Psoas muscle (tissue), 7 donors: ENCODE measurements at regions not wholly inside any gene's neighbourhood (a gene's known extent, or its start where the extent isn't known, plus 50 kb on each side); places are given as distances from the start of the nearest gene placed in this dataset.

Experiments used
- ATAC-seq, 4 donors: fragments of 200-7000 bp; cut with Tn5 transposase; one replicate each; pipeline ENCODE4 v1.9.1; 2020; ENCODE audit warnings: moderate library complexity in 3 of 4, mild to moderate bottlenecking in 2 of 4
- DNase-seq, 2 donors: peaks; one replicate each; pipeline ENCODE4 v3.0.0-alpha.2; 2020
- H3K27ac ChIP-seq: fragments of 200-600 bp; one replicate; pipeline ENCODE4 v1.8.0; 2022
- H3K27me3 ChIP-seq, 3 donors: fragments of 200-600 bp in 1 of 3; one replicate each; pipeline versions ENCODE4 v1.6.1 to v1.8.0; 2013 to 2022; ENCODE audit warnings: low read length in 2 of 3, mild to moderate bottlenecking in 2 of 3, moderate library complexity in 1 of 3; ENCODE audit not compliant: insufficient read depth in 3 of 3
- H3K36me3 ChIP-seq, 2 donors: fragments of 200-600 bp in 1 of 2; one replicate each; pipeline versions ENCODE4 v1.6.1 to v1.8.0; 2013 to 2022; ENCODE audit warnings: low read depth in 1 of 2, mild to moderate bottlenecking in 1 of 2, moderate library complexity in 1 of 2; ENCODE audit not compliant: insufficient read depth in 1 of 2
- H3K4me1 ChIP-seq: fragments of 200-600 bp; one replicate; pipeline ENCODE4 v1.8.0; 2022
- H3K4me3 ChIP-seq: fragments of 200-600 bp; one replicate; pipeline ENCODE4 v1.8.0; 2022; ENCODE audit warnings: mild to moderate bottlenecking
- H3K9me3 ChIP-seq: fragments of 200-600 bp; one replicate; pipeline ENCODE4 v1.8.0; 2022
- WGBS, 3 donors: extraction: QIAGEN DNeasy Blood & Tissue Kit; methylation state at CpG; one replicate each; pipeline versions ENCODE4 v1.1.6 to v1.1.7; 2013; 5-methylcytosine and 5-hydroxymethylcytosine counted together
- intact Hi-C, 2 donors: fragments of 100-400 bp; cut with DNase I; formaldehyde crosslinking; loops; one replicate each; pipeline versions ENCODE4 v1.11.0 to v1.14.2; 2022
- TF ChIP-seq, protein P1 (sequence below): fragments of 200-600 bp; IDR thresholded peaks from one replicate; pipeline ENCODE4 v1.8.0; 2022; ENCODE audit warnings: antibody characterized with exemption
- donor health status: healthy with polysubstance abuse.
- donor health status: DM: no; HTN: no; CAD: no; lungs with moderate emphysema.
- donor health status: Bipolar disorder and iron deficiency.
- donor health status: healthy.
- donor health status: DM: yes; HTN: yes; CAD: no.
- donor health status: DM: no; HTN: no; CAD: no.
- donor health status: DM: yes; HTN: yes; CAD: no.

DNA sequence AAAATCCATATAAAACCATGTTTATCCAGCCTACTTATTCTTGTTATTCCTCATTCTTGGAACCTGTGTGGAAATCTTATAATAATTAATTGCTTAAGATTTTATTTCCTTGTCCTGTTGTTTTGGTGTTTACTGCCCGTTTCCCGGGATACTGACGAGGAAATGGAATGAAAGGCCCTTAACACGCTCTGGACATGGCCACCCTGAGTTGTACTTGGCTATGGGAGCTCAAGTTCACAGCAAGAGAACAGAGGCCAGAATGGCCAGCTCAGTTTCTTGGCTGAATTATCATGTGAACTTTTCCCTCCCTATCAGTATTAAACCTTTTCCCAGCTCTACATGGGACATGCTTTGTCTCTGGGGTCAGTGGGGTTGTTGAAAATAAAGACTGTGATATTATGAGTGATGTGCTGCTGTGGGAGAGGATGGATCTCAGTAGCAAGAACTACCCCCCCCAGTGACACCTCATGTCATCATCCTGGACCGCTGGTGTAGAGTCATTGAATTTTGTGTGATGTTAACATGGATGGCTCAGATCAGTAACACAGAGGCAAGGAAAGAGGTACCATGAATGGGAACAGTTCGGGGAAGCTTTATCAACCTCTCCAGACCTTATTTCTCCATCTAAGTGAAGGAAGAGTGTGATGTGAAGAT, 87.0 kb upstream of the IGFBP3 start:
- H3K4me3 ChIP-seq: no peak overlapping the region
- DNase-seq (no peak), ATAC-seq (no peak)
- H3K27ac ChIP-seq: no peak overlapping the region
- WGBS, 3 donors: 37 to 54% (median 41%) methylated on average over 6 of the region's 6 CpGs
- no peaks in the 10 kb centered on the region for H3K9me3 ChIP-seq
- intact Hi-C loops: no loop called here
- TF ChIP-seq, protein P1, sequence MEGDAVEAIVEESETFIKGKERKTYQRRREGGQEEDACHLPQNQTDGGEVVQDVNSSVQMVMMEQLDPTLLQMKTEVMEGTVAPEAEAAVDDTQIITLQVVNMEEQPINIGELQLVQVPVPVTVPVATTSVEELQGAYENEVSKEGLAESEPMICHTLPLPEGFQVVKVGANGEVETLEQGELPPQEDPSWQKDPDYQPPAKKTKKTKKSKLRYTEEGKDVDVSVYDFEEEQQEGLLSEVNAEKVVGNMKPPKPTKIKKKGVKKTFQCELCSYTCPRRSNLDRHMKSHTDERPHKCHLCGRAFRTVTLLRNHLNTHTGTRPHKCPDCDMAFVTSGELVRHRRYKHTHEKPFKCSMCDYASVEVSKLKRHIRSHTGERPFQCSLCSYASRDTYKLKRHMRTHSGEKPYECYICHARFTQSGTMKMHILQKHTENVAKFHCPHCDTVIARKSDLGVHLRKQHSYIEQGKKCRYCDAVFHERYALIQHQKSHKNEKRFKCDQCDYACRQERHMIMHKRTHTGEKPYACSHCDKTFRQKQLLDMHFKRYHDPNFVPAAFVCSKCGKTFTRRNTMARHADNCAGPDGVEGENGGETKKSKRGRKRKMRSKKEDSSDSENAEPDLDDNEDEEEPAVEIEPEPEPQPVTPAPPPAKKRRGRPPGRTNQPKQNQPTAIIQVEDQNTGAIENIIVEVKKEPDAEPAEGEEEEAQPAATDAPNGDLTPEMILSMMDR: no peak
- H3K4me1 ChIP-seq: no peaks in the 10 kb centered on the region
- H3K27me3 ChIP-seq: peaks cover 0 to 4% (median 0%) of the 10 kb centered on the region in 3 donors
- H3K36me3 ChIP-seq: no peaks in the 10 kb centered on the region

DNA sequence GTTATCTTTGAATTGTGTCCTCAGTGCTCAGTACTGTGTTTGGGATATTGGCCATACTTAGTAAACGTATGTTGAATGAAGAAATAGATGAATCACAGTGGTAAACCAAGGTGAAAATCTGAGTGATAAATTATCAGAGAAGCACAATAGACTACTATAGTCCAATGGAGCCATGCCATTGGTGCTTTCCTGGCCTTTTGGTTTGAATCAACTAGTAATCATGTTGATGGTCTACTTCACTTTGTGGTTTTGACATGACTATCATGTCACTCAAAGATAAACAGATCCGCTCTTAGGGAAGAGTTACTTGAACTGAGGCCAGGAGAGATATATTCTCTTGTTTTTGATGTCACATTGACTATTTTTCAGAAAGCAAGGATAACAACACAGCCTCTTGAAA, 86.1 kb upstream of the IGFBP3 start:
- Histone ChIP-seq H3K9me3 (no peaks in the 10 kb centered on the region), H3K4me3 (no peak overlapping the region), H3K27ac (no peak overlapping the region), H3K27me3 (peaks cover 0 to 4% (median 0%) of the 10 kb centered on the region in 3 donors), H3K36me3 (no peaks in the 10 kb centered on the region), H3K4me1 (no peaks in the 10 kb centered on the region)
- 87 to 92% (median 90%) methylated on average over 2 of the region's 2 CpGs for WGBS, 3 donors
- intact Hi-C loops: no loop called here
- ATAC-seq: no peak
- TF ChIP-seq, protein P1: no peak
- DNase-seq: no peak

DNA sequence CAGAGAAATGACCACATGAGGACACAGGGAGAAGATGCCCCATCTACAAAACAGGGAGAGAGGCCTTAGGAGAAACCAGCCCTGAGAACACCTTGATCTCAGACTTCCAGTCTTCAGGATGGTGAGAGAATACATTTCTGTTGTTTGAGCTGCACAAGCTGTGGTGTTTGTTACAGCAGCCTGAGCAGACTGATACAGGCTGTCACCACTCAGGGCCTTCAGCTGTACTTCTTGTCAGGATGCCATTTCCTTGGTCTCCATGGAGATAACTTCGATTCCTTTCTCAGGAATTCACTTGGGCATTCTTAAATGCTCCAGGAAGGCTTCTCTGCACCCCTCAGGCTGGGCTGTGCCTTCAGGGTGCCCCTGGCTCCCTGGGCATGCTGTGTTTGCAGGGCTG, 85.7 kb upstream of the IGFBP3 start:
- intact Hi-C loops: no loop called here
- Histone ChIP-seq H3K27me3 (peaks cover 0 to 4% (median 0%) of the 10 kb centered on the region in 3 donors), H3K4me3 (no peak overlapping the region), H3K9me3 (no peaks in the 10 kb centered on the region), H3K36me3 (no peaks in the 10 kb centered on the region), H3K27ac (no peak overlapping the region), H3K4me1 (no peaks in the 10 kb centered on the region)
- ATAC-seq (no peak), DNase-seq (no peak)
- WGBS, 3 donors: 54 to 67% (median 59%) methylated on average over 1 of the region's 1 CpG
- TF ChIP-seq, protein P1: no peak

DNA sequence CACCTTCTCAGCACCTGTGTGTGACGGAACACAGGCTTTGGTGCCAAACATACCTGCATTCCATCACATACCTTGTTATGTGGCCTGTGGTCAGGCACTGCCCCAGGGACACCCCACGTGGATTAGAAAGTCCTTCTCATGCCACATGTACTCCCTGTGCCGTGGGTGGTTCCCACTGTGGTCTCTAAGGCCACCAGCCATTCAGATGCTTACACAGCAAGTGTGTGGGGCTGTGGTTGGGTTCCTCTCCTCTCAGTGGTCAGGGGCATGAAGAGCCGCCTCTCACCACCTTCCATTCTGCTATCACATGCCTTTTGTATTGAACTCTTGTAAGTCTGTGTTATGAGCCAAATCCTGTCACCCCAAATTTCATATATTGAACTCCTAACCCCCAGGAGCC, 85.1 kb upstream of the IGFBP3 start:
- intact Hi-C loops: no loop called here
- Histone ChIP-seq H3K27ac (no peak overlapping the region), H3K27me3 (peaks cover 0 to 4% (median 0%) of the 10 kb centered on the region in 3 donors), H3K36me3 (no peaks in the 10 kb centered on the region), H3K4me1 (no peaks in the 10 kb centered on the region), H3K9me3 (no peaks in the 10 kb centered on the region), H3K4me3 (no peak overlapping the region)
- DNase-seq (no peak), ATAC-seq (no peak)
- 84 to 98% (median 85%) methylated on average over 4 of the region's 4 CpGs for WGBS, 3 donors
- TF ChIP-seq, protein P1: no peak

DNA sequence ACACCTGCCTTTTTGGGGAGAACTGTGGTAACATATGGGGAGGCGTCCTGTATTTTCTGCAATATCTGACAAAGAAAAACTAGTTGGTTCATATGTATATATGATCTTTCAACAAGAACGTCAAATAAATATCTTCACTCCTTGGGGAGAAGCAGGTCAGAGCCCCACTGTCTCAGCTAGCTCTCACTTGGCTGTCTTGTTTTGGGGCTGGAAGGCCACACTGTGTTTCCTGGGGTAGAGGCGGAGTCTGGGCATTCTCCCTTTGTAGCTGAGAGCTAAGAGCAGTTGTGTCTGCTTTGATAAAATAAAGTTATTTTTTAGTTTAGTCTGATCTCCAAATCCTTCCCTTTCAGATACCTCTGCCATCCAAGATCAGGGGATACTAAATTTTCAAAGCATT, 83.9 kb upstream of the IGFBP3 start:
- Histone ChIP-seq H3K27ac (no peak overlapping the region), H3K4me1 (no peaks in the 10 kb centered on the region), H3K27me3 (no peaks in the 10 kb centered on the region), H3K36me3 (no peaks in the 10 kb centered on the region), H3K4me3 (no peak overlapping the region), H3K9me3 (no peaks in the 10 kb centered on the region)
- 80 to 86% (median 80%) methylated on average over 3 of the region's 3 CpGs for WGBS, 3 donors
- ATAC-seq: no peak
- intact Hi-C loops: no loop called here
- DNase-seq: no peak
- TF ChIP-seq, protein P1: no peak
